GM23338 (cell line): ENCODE measurements at regions not wholly inside any gene's neighbourhood (a gene's known extent, or its start where the extent isn't known, plus 50 kb on each side); places are given as distances from the start of the nearest gene placed in this dataset.

Experiments
- CTCF ChIP-seq, 2 experiments: fragments of 200-600 bp in 1 of 2; sonication (generic) in 1 of 2; conservative IDR thresholded peaks; 2 replicates each; pipeline versions ENCODE4 v1.5.1 to v1.6.1; 2016 to 2017; ENCODE audit warnings: antibody characterized with exemption in 2 of 2, low read depth in 2 of 2, mild to moderate bottlenecking in 2 of 2, moderate library complexity in 1 of 2
- EZH2 ChIP-seq: fragments of 200-600 bp; sonication (generic); IDR thresholded peaks from one replicate; pipeline ENCODE4 v1.8.0; 2017; ENCODE audit warnings: antibody characterized with exemption, mild to moderate bottlenecking, low read depth; ENCODE audit not compliant: unreplicated experiment
- EZH2phosphoT487 ChIP-seq: fragments of 200-600 bp; sonication (generic); IDR thresholded peaks from one replicate; pipeline ENCODE4 v1.8.1; 2018; ENCODE audit warnings: antibody characterized with exemption; ENCODE audit not compliant: unreplicated experiment
- POLR2AphosphoS5 ChIP-seq: IDR thresholded peaks from 2 replicates; pipeline ENCODE4 v1.6.1; 2016; ENCODE audit warnings: antibody characterized with exemption, low read depth

- TF ChIP-seq CTCF (conservative IDR thresholded peaks at IDR 0.05; ENCODE audit: low read depth in 2 of 2) (no peak), EZH2 (no peak), POLR2AphosphoS5 (no peak), EZH2phosphoT487 (no peak)
Observed at GRCh38 chr10:17516376-17516775, 62.0 kb upstream of the ST8SIA6 start.
